ENCODE measurements at regions not wholly inside any gene's neighbourhood (a gene's known extent, or its start where the extent isn't known, plus 50 kb on each side); places are given as distances from the start of the nearest gene placed in this dataset.

GRCh38 chr7:46847126-46847525 is 734.8 kb downstream of the TNS3 start (continued):
- TF ChIP-seq PKNOX1 (IDR thresholded peaks at IDR 0.05) (no peak), BRCA1 (IDR thresholded peaks at IDR 0.05; ENCODE audit: low read depth, low read length) (no peak), ELK1 (IDR thresholded peaks at IDR 0.05; ENCODE audit: low read depth, low read length) (no peak), IKZF2 (IDR thresholded peaks at IDR 0.05) (no peak), STAT1 (conservative IDR thresholded peaks at IDR 0.05) (no peak)
- TF ChIP-seq, protein P1, sequence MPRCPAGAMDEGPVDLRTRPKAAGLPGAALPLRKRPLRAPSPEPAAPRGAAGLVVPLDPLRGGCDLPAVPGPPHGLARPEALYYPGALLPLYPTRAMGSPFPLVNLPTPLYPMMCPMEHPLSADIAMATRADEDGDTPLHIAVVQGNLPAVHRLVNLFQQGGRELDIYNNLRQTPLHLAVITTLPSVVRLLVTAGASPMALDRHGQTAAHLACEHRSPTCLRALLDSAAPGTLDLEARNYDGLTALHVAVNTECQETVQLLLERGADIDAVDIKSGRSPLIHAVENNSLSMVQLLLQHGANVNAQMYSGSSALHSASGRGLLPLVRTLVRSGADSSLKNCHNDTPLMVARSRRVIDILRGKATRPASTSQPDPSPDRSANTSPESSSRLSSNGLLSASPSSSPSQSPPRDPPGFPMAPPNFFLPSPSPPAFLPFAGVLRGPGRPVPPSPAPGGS (IDR thresholded peaks at IDR 0.05; ENCODE audit: borderline replicate concordance, insufficient read depth, low read depth, low read length, poor library complexity, severe bottlenecking) = no peak

DNA sequence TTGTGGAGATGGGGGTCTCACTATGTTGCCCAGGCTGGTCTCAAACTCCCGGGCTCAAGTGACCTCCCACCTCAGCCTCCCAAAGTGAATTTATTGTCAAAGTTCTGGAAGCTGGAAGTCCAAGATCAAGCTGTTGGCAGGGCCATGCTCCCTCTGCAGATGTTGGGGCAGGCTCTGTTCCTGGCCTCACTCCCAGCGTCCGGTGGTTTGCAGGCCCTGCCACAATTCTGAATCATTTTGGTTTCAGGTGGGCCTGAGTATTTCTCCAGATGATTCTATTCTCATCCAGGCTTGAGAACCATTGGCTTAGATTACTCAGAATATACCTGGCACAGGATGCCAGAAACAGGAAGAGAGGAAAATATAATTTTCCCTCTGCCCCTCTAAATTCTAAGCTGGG is 737.4 kb downstream of the TNS3 start:
- no peak for DNase-seq (ENCODE audit: low read depth, low spot score)
- intact Hi-C loops (cut with micrococcal nuclease; ENCODE audit: unreplicated experiment) = no loop called here
- no peaks in the 10 kb centered on the region for H3K79me2 ChIP-seq (ENCODE audit: control insufficient read depth, insufficient read depth, low read length)
- 3% methylated on average over 3 of the region's 3 CpGs for WGBS (ENCODE audit: insufficient coverage, insufficient replicate concordance, low lambda C conversion rate, missing lambda C conversion rate)
- ChIA-PET SMC1A (ENCODE audit: uncharacterized antibody, unreplicated experiment) (interaction anchor here (1.2 kb wide), 1 partner anchor 8 kb away, joined by 3 read pairs; no protein-coding TSS in a partner anchor), CTCF (no interaction called here), RAD21 (ENCODE audit: unreplicated experiment) (no interaction called here), POLR2A (no interaction called here)
- FAIRE-seq = no peak
- no peak overlapping the region for H2AFZ ChIP-seq (ENCODE audit: control insufficient read depth, low read depth, low read length)
- H3K4me3 ChIP-seq = no peak overlapping the region
- no TSS peak for BruUV-seq (replicated peaks)
- no peak overlapping the region for H3K27ac ChIP-seq (ENCODE audit: control insufficient read depth, insufficient read depth)
- H3K27me3 ChIP-seq (replicated peaks in 1 of 2; ENCODE audit: control insufficient read depth in 2 of 2, insufficient read depth in 2 of 2, low read length in 1 of 2) = no peaks in the 10 kb centered on the region
- no peaks in the 10 kb centered on the region for H3K36me3 ChIP-seq (ENCODE audit: control insufficient read depth in 2 of 2, insufficient read depth in 2 of 2, low read length in 1 of 2)
- no peaks in the 10 kb centered on the region for H3K4me1 ChIP-seq (ENCODE audit: control insufficient read depth, insufficient read depth, low read length)
- no peak for ATAC-seq
- no peaks in the 10 kb centered on the region for H4K20me1 ChIP-seq (ENCODE audit: control insufficient read depth, insufficient read depth)
- H3K4me2 ChIP-seq (ENCODE audit: control insufficient read depth, insufficient read depth) = no peak overlapping the region
- H3K9me3 ChIP-seq (replicated peaks; ENCODE audit: control insufficient read depth, insufficient read depth, low read length) = no peaks in the 10 kb centered on the region
- in situ Hi-C loops (cut with MboI) = no loop called here
- no peak overlapping the region for H3K9ac ChIP-seq (ENCODE audit: control insufficient read depth, insufficient read depth, low read length)
- TF ChIP-seq, protein P2, sequence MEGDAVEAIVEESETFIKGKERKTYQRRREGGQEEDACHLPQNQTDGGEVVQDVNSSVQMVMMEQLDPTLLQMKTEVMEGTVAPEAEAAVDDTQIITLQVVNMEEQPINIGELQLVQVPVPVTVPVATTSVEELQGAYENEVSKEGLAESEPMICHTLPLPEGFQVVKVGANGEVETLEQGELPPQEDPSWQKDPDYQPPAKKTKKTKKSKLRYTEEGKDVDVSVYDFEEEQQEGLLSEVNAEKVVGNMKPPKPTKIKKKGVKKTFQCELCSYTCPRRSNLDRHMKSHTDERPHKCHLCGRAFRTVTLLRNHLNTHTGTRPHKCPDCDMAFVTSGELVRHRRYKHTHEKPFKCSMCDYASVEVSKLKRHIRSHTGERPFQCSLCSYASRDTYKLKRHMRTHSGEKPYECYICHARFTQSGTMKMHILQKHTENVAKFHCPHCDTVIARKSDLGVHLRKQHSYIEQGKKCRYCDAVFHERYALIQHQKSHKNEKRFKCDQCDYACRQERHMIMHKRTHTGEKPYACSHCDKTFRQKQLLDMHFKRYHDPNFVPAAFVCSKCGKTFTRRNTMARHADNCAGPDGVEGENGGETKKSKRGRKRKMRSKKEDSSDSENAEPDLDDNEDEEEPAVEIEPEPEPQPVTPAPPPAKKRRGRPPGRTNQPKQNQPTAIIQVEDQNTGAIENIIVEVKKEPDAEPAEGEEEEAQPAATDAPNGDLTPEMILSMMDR (IDR thresholded peaks at IDR 0.05 in 2 of 3, conservative IDR thresholded peaks at IDR 0.05 in 1 of 3; ENCODE audit: control insufficient read depth in 2 of 3, extremely low read depth in 1 of 3, insufficient read depth in 1 of 3, low read depth in 3 of 3, low read length in 3 of 3) = no peak
- TF ChIP-seq ATF2 (IDR thresholded peaks at IDR 0.05; ENCODE audit: low read length) = no peak
- TF ChIP-seq ASH2L (IDR thresholded peaks at IDR 0.05; ENCODE audit: borderline replicate concordance, low read depth) = no peak
- no peak for TF ChIP-seq MTA3 (IDR thresholded peaks at IDR 0.05; ENCODE audit: borderline replicate concordance, low read length)
- no peak for TF ChIP-seq ZNF217 (IDR thresholded peaks at IDR 0.05)
- TF ChIP-seq E2F4 (IDR thresholded peaks at IDR 0.05; ENCODE audit: low read depth, low read length) = no peak
- TF ChIP-seq NKRF (conservative IDR thresholded peaks at IDR 0.05) = no peak
